ENCODE measurements at regions not wholly inside any gene's neighbourhood (a gene's known extent, or its start where the extent isn't known, plus 50 kb on each side); places are given as distances from the start of the nearest gene placed in this dataset.
A peak's percentile ranks its signal among the peaks of the same experiment; 100 is the strongest.

DNA sequence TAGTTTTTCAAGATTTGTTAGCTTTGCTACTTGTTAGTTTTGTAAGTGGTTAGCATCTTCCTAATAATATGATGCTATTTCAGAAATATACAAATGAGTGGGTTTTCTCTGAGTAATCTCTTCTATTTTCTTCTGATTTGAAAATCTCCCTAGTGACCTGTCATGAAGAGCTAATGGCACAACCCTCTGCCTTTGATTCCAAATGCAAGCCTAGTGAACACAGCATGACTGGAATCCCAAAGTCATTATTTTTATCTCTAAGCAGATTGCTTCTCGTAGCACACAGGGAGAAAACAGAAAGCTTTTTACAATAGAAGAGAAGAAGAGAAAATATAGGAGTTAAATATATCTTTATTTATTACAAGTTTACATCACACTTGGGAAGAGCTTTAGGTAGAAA, 295.5 kb downstream of the LRATD1 start:
- no peaks in the 10 kb centered on the region for H3K36me3 ChIP-seq (ENCODE audit: control insufficient read depth, insufficient read depth, low read length)
- H3K4me1 ChIP-seq (ENCODE audit: control insufficient read depth, insufficient read depth, low read length), result no peaks in the 10 kb centered on the region
- DNase-seq, result no peak
- H3K27me3 ChIP-seq (ENCODE audit: control insufficient read depth, insufficient read depth, low read length), result no peaks in the 10 kb centered on the region
- H3K4me3 ChIP-seq (ENCODE audit: low read length), result no peak overlapping the region
- H3K27ac ChIP-seq (ENCODE audit: low read length), result no peak overlapping the region
- no CpG with 5 or more reads among the region's 1 CpG for WGBS (ENCODE audit: insufficient coverage)
- no peaks in the 10 kb centered on the region for H3K9me3 ChIP-seq (replicated peaks; ENCODE audit: control insufficient read depth, low read depth, low read length)

DNA sequence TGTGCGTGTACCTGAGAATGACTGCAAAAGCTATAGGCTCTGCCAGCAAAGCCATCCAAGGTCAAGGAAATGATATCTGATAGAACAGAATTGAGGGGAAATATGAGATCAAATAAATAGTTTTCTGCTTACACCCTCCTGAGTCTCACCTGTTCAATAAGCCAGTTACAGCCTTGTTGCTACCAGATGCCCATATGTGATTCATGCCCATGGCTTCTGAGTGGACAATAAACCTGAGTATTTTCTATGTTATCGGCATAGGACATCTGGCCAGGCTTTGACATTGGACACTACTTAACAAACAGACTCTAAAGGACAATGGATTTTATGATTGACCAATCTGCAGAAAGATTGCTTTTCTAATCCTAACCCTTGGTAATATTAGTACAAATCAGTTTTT, 297.9 kb downstream of the LRATD1 start:
- H3K36me3 ChIP-seq (ENCODE audit: control insufficient read depth, insufficient read depth, low read length), result no peaks in the 10 kb centered on the region
- no peak overlapping the region for H3K4me3 ChIP-seq (ENCODE audit: low read length)
- H3K4me1 ChIP-seq (ENCODE audit: control insufficient read depth, insufficient read depth, low read length), result no peaks in the 10 kb centered on the region
- no peak for DNase-seq
- no peaks in the 10 kb centered on the region for H3K27me3 ChIP-seq (ENCODE audit: control insufficient read depth, insufficient read depth, low read length)
- H3K9me3 ChIP-seq (replicated peaks; ENCODE audit: control insufficient read depth, low read depth, low read length), result no peaks in the 10 kb centered on the region
- no CpG with 5 or more reads among the region's 2 CpGs for WGBS (ENCODE audit: insufficient coverage)
- no peak overlapping the region for H3K27ac ChIP-seq (ENCODE audit: low read length)

DNA sequence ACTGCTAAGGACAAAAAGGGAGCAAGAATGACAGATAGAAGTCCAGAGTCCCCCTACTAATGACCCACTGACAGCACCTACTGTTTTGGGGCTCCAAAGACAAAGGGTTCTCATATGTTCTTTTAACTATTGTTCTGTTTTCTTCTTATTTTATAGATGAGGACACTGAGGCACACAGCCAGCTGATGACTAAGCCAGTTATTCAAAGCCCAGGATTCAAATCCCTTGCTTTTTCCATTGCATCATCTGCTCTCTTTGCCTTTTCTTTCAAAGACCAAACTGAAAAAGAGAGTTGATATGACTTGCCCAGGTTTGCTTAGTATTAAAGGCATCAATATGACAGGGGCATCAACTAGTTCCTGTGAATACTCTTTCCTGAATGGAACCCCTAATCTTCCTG, 299.8 kb downstream of the LRATD1 start:
- Histone ChIP-seq H3K9me3 (replicated peaks; ENCODE audit: control insufficient read depth, low read depth, low read length) (no peaks in the 10 kb centered on the region), H3K4me1 (ENCODE audit: control insufficient read depth, insufficient read depth, low read length) (no peaks in the 10 kb centered on the region), H3K4me3 (ENCODE audit: low read length) (no peak overlapping the region), H3K27ac (ENCODE audit: low read length) (no peak overlapping the region), H3K36me3 (ENCODE audit: control insufficient read depth, insufficient read depth, low read length) (no peaks in the 10 kb centered on the region), H3K27me3 (ENCODE audit: control insufficient read depth, insufficient read depth, low read length) (no peaks in the 10 kb centered on the region)
- peak; percentile 66 for DNase-seq

DNA sequence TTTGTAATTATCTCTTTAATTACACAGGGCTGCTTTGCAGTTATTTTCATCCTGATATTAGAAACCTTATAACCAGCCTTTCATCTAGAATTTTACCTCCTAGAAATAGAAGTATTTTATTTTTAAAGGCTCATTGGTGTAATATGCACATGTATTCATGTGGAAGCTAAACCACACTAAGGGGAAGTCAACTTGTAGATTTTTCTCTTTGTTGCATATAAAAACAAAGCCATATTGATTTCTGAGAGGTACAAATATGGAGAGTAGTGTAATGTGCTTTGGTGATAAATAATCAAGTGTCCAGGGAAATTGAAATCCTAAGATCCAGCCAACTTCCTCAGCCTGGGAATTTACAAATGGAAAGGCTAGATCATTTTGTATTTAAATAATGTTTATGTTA, 301.2 kb downstream of the LRATD1 start:
- Histone ChIP-seq H3K27ac (ENCODE audit: low read length) (no peak overlapping the region), H3K4me3 (ENCODE audit: low read length) (no peak overlapping the region), H3K9me3 (replicated peaks; ENCODE audit: control insufficient read depth, low read depth, low read length) (no peaks in the 10 kb centered on the region), H3K4me1 (ENCODE audit: control insufficient read depth, insufficient read depth, low read length) (no peaks in the 10 kb centered on the region), H3K27me3 (ENCODE audit: control insufficient read depth, insufficient read depth, low read length) (no peaks in the 10 kb centered on the region), H3K36me3 (ENCODE audit: control insufficient read depth, insufficient read depth, low read length) (no peaks in the 10 kb centered on the region)
- no peak for DNase-seq

DNA sequence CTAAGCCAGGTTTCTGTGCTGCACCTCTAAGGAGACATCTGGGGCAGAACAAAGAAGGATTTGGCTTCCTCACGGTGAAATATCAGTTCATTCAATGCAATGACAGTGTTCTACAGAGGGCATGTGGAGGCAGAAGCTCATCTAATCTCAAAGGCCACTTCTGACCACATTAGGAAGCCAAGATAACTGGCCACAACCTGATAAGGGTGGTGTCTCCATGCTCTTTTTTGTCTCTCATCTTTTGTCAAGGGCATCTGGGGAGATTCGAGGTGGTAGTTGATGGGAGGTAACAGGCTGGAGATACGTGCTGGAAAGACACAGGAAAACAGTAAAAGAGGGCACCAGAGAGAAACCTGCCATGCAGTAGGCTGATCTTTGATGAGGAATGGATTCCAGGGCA, 303.9 kb downstream of the LRATD1 start:
- DNase-seq, result no peak
- no peak overlapping the region for H3K27ac ChIP-seq (ENCODE audit: low read length)
- no peak overlapping the region for H3K4me3 ChIP-seq (ENCODE audit: low read length)
- no peaks in the 10 kb centered on the region for H3K4me1 ChIP-seq (ENCODE audit: control insufficient read depth, insufficient read depth, low read length)
- H3K9me3 ChIP-seq (replicated peaks; ENCODE audit: control insufficient read depth, low read depth, low read length), result no peaks in the 10 kb centered on the region
- no peaks in the 10 kb centered on the region for H3K36me3 ChIP-seq (ENCODE audit: control insufficient read depth, insufficient read depth, low read length)
- WGBS (ENCODE audit: insufficient coverage), result 73% methylated on average over 2 of the region's 3 CpGs
- H3K27me3 ChIP-seq (ENCODE audit: control insufficient read depth, insufficient read depth, low read length), result no peaks in the 10 kb centered on the region

DNA sequence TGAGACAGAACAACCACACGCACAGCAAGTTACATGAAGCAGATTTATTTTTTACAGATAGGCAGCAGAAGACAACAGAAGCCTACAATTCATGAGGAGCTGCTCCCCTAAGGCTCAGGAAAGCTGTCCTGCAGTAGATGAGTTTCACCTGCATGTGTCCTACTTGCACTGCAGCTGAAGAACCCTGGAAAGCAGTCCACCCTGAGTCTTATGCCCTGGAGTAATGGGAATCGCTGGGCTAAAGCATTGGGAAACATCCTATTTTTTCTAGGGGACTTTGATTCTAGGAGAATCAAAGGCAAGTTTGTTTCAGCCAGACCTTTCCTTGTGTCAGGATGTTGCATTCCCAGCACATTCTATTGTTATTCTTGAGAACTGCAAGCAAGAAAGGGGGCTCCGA, 304.8 kb downstream of the LRATD1 start:
- 100% methylated on average over 1 of the region's 3 CpGs for WGBS (ENCODE audit: insufficient coverage)
- H3K9me3 ChIP-seq (replicated peaks; ENCODE audit: control insufficient read depth, low read depth, low read length), result no peaks in the 10 kb centered on the region

DNA sequence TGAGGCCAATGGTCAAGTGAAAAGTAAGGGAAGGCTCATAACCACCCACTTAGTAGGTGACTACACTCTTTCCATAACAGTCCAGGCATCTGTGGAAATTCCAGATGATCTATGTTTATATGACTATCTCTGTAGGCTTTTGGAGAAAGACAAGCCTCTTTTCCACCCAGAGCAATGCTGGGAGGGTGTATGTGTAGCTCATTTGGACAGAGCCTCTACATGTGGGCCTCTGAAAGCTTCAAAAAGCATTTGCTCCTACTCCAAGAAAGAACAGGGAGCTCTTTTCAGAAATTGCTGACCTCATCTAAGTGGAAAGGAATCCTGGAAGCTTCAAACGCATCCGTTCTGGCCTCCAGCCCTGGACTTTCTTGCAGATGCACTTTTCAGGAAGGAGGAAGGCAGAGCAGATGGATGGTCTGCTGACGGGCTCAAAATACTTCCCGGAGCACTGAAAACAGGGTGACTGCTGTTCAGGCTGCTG, 308.7 kb downstream of the LRATD1 start:
- Histone ChIP-seq H3K9me3 (replicated peaks; ENCODE audit: control insufficient read depth, low read depth, low read length) (peaks cover 5% of the 10 kb centered on the region), H3K27ac (ENCODE audit: low read length) (no peak overlapping the region), H3K27me3 (ENCODE audit: control insufficient read depth, insufficient read depth, low read length) (no peaks in the 10 kb centered on the region), H3K36me3 (ENCODE audit: control insufficient read depth, insufficient read depth, low read length) (no peaks in the 10 kb centered on the region), H3K4me1 (ENCODE audit: control insufficient read depth, insufficient read depth, low read length) (no peaks in the 10 kb centered on the region), H3K4me3 (ENCODE audit: low read length) (no peak overlapping the region)
- 10% methylated on average over 4 of the region's 4 CpGs for WGBS (ENCODE audit: insufficient coverage)
- DNase-seq, result peak; percentile 98

More for the DNA sequence above, 304.8 kb downstream of the LRATD1 start:
- DNase-seq, result no peak
- no peaks in the 10 kb centered on the region for H3K27me3 ChIP-seq (ENCODE audit: control insufficient read depth, insufficient read depth, low read length)
- no peaks in the 10 kb centered on the region for H3K36me3 ChIP-seq (ENCODE audit: control insufficient read depth, insufficient read depth, low read length)
- no peaks in the 10 kb centered on the region for H3K4me1 ChIP-seq (ENCODE audit: control insufficient read depth, insufficient read depth, low read length)
- H3K27ac ChIP-seq (ENCODE audit: low read length), result no peak overlapping the region
- H3K4me3 ChIP-seq (ENCODE audit: low read length), result no peak overlapping the region

DNA sequence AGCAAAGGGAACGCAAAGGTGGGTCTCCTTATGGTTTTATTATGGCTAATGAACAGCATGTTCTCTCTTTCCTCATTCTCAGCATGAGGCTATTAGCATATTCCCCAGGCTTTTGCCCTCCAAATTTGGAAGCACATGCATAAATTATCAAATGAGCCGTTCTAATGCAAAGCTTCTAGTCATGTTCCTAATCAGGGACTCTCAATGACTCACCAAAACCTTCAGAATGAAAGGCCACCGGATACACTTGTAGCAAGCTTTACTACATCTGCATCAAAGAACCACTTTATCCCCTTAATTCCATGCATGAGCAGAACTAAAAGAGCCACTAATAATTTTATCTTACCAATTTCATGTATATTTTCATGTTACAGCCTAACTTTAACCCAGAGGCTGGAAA, 310.5 kb downstream of the LRATD1 start:
- WGBS (ENCODE audit: insufficient coverage), result 83% methylated on average over 2 of the region's 3 CpGs
- Histone ChIP-seq H3K27me3 (ENCODE audit: control insufficient read depth, insufficient read depth, low read length) (no peaks in the 10 kb centered on the region), H3K27ac (ENCODE audit: low read length) (no peak overlapping the region), H3K36me3 (ENCODE audit: control insufficient read depth, insufficient read depth, low read length) (no peaks in the 10 kb centered on the region), H3K9me3 (replicated peaks; ENCODE audit: control insufficient read depth, low read depth, low read length) (peaks cover 5% of the 10 kb centered on the region), H3K4me1 (ENCODE audit: control insufficient read depth, insufficient read depth, low read length) (no peaks in the 10 kb centered on the region), H3K4me3 (ENCODE audit: low read length) (no peak overlapping the region)
- DNase-seq, result no peak

DNA sequence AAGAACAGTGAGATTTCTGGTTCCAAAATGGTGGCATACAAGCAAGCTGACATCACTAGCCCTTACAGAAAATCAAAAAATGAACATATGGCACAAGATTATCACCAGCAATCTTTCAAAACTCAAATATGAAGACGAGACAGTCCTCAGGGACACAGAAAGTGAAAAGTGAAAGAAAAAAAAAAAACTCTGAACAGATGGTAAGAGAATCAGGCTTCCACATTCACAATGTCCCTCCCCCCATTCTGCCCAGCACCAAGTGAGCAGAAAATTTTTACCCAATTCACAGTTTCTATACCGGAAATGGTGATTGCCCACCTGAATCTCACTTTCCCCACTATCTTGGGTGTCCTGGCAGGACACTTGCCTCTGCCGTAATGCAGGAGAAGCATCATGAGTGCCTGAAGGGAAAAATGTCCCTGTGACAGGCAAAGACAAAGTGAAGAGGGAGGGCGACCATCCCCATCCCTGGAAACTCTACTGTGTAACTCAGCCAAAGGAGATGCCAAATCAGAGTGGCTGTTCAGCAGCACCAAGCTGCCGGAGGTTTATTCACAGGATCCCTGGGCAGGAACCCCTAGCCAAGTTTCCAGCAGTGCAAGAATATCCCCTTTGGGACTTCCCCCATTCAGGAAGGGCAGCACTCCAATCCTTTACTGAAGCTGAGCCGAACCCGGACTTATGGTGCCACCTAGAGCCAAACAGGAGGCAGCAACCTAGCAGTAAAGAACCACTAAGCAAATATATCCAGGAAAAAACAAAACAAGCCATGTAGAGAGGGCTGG, 312.2 kb downstream of the LRATD1 start:
- WGBS (ENCODE audit: insufficient coverage), result 53% methylated on average over 3 of the region's 7 CpGs
- no peak overlapping the region for H3K27ac ChIP-seq (ENCODE audit: low read length)
- no peak overlapping the region for H3K4me3 ChIP-seq (ENCODE audit: low read length)
- peaks cover 5% of the 10 kb centered on the region for H3K9me3 ChIP-seq (replicated peaks; ENCODE audit: control insufficient read depth, low read depth, low read length)
- H3K27me3 ChIP-seq (ENCODE audit: control insufficient read depth, insufficient read depth, low read length), result no peaks in the 10 kb centered on the region
- H3K36me3 ChIP-seq (ENCODE audit: control insufficient read depth, insufficient read depth, low read length), result no peaks in the 10 kb centered on the region
- H3K4me1 ChIP-seq (ENCODE audit: control insufficient read depth, insufficient read depth, low read length), result no peaks in the 10 kb centered on the region
- peak; percentile 7 for DNase-seq

DNA sequence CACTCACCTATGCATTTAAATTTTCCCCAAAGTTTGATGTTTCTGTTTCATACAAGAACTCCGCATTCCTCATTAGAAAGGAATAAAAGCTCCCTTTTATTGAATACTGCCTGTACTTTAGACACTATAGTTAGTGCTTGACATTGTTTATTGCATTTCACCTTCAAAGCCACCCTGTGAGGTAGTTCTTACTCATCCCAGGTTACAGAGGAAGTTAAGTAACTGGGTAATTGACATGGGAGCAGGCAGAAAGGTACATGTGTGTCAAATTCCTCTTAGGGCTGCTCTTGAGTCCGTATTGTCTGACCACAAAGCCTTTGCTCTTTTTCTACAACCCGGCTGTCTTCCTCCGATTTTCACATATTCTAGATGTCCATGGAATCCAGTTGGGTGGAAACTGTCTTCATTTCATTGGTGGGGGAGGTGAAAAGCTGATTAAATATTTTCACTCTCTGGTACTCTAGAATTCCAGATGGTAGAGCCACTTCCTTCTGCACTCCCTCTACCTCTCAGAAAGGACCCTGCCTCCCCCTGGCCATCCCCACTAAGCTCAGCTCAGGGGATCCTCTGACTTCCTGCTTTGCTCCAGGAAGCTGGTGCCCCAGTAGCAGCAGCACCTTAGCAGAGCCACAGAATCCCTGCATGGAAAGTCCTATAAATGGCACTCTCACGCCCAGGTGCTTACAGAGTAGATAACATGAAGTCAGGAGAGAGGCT, 319.2 kb downstream of the LRATD1 start:
- no peaks in the 10 kb centered on the region for H3K36me3 ChIP-seq (ENCODE audit: control insufficient read depth, insufficient read depth, low read length)
- H3K4me3 ChIP-seq (ENCODE audit: low read length), result no peak overlapping the region
- DNase-seq, result no peak
- H3K9me3 ChIP-seq (replicated peaks; ENCODE audit: control insufficient read depth, low read depth, low read length), result no peaks in the 10 kb centered on the region
- WGBS (ENCODE audit: insufficient coverage), result 100% methylated on average over 1 of the region's 5 CpGs
- H3K4me1 ChIP-seq (ENCODE audit: control insufficient read depth, insufficient read depth, low read length), result no peaks in the 10 kb centered on the region
- H3K27ac ChIP-seq (ENCODE audit: low read length), result no peak overlapping the region
- no peaks in the 10 kb centered on the region for H3K27me3 ChIP-seq (ENCODE audit: control insufficient read depth, insufficient read depth, low read length)
